GM12875 (cell line): ENCODE measurements at regions not wholly inside any gene's neighbourhood (a gene's known extent, or its start where the extent isn't known, plus 50 kb on each side); places are given as distances from the start of the nearest gene placed in this dataset.

Experiments used
- H3K4me3 ChIP-seq: one replicate; pipeline ENCODE4 v1.5.1; 2011; ENCODE audit warnings: low read depth, low read length, control low read depth
- CTCF ChIP-seq: IDR thresholded peaks from 2 replicates; pipeline ENCODE4 v1.5.1; 2011; ENCODE audit warnings: low read depth, mild to moderate bottlenecking, control low read depth, inconsistent platforms, low read length, moderate library complexity, borderline replicate concordance; ENCODE audit not compliant: insufficient read depth

GRCh38 chr7:68313806-68314205 is 1284.5 kb upstream of the AUTS2 start:
- TF ChIP-seq CTCF = no peak
- H3K4me3 ChIP-seq = no peak overlapping the region

GRCh38 chr7:68314208-68314607 is 1284.1 kb upstream of the AUTS2 start:
- no peak for TF ChIP-seq CTCF
- no peak overlapping the region for H3K4me3 ChIP-seq

GRCh38 chr7:68317476-68317875 is 1280.8 kb upstream of the AUTS2 start:
- TF ChIP-seq CTCF = no peak
- no peak overlapping the region for H3K4me3 ChIP-seq

- no peak for TF ChIP-seq CTCF
- H3K4me3 ChIP-seq = no peak overlapping the region
Measured at GRCh38 chr7:68319061-68319460, 1279.2 kb upstream of the AUTS2 start.

GRCh38 chr7:68321076-68321639 is 1277.1 kb upstream of the AUTS2 start:
- TF ChIP-seq CTCF = no peak
- no peak overlapping the region for H3K4me3 ChIP-seq

GRCh38 chr7:68321776-68322496 is 1276.3 kb upstream of the AUTS2 start:
- H3K4me3 ChIP-seq = no peak overlapping the region
- TF ChIP-seq CTCF = no peak

- H3K4me3 ChIP-seq = no peak overlapping the region
- TF ChIP-seq CTCF = no peak
Measured at GRCh38 chr7:68324621-68325020, 1273.7 kb upstream of the AUTS2 start.
